ENCODE measurements at regions not wholly inside any gene's neighbourhood (a gene's known extent, or its start where the extent isn't known, plus 50 kb on each side); places are given as distances from the start of the nearest gene placed in this dataset.

GRCh38 chr11:15728207-15728606 is 613.5 kb downstream of the INSC start:
- Histone ChIP-seq H3K4me1 (no peaks in the 10 kb centered on the region), H3K9me3 (ENCODE audit: control insufficient read depth, low read length) (no peaks in the 10 kb centered on the region), H3K9ac (no peak overlapping the region), H3K27ac (no peak overlapping the region), H2AFZ (no peak overlapping the region), H3K79me2 (no peaks in the 10 kb centered on the region), H3K36me3 (ENCODE audit: control insufficient read depth, insufficient read depth, low read length) (no peaks in the 10 kb centered on the region), H3K27me3 (ENCODE audit: control insufficient read depth, insufficient read depth, low read length) (no peaks in the 10 kb centered on the region), H3K4me3 (ENCODE audit: low read depth, low read length) (no peak overlapping the region), H3K4me2 (ENCODE audit: low read length) (no peak overlapping the region)
- TF ChIP-seq CTCF (IDR thresholded peaks at IDR 0.05) = no peak

GRCh38 chr11:15730263-15730994 is 615.7 kb downstream of the INSC start:
- no peak for TF ChIP-seq CTCF (IDR thresholded peaks at IDR 0.05)
- no peak overlapping the region for H3K27ac ChIP-seq

GRCh38 chr11:15730995-15731385 is 616.3 kb downstream of the INSC start:
- H3K4me1 ChIP-seq = no peaks in the 10 kb centered on the region
- no peaks in the 10 kb centered on the region for H3K36me3 ChIP-seq (ENCODE audit: control insufficient read depth, insufficient read depth, low read length)
- H3K4me2 ChIP-seq (ENCODE audit: low read length) = no peak overlapping the region
- H3K27me3 ChIP-seq (ENCODE audit: control insufficient read depth, insufficient read depth, low read length) = no peaks in the 10 kb centered on the region
- H3K9me3 ChIP-seq (ENCODE audit: control insufficient read depth, low read length) = no peaks in the 10 kb centered on the region
- no peak for TF ChIP-seq CTCF (IDR thresholded peaks at IDR 0.05)
- no peaks in the 10 kb centered on the region for H3K79me2 ChIP-seq
- H3K27ac ChIP-seq = no peak overlapping the region
- H3K9ac ChIP-seq = no peak overlapping the region
- no peak overlapping the region for H3K4me3 ChIP-seq (ENCODE audit: low read depth, low read length)
- no peak overlapping the region for H2AFZ ChIP-seq

More at GRCh38 chr11:15730263-15730994, 615.7 kb downstream of the INSC start:
- Histone ChIP-seq H3K9ac (no peak overlapping the region), H3K79me2 (no peaks in the 10 kb centered on the region), H3K4me1 (no peaks in the 10 kb centered on the region), H3K36me3 (ENCODE audit: control insufficient read depth, insufficient read depth, low read length) (no peaks in the 10 kb centered on the region), H3K9me3 (ENCODE audit: control insufficient read depth, low read length) (no peaks in the 10 kb centered on the region), H3K27me3 (ENCODE audit: control insufficient read depth, insufficient read depth, low read length) (no peaks in the 10 kb centered on the region), H2AFZ (no peak overlapping the region), H3K4me3 (ENCODE audit: low read depth, low read length) (no peak overlapping the region), H3K4me2 (ENCODE audit: low read length) (no peak overlapping the region)

- TF ChIP-seq CTCF (IDR thresholded peaks at IDR 0.05) = no peak
- Histone ChIP-seq H3K4me1 (no peaks in the 10 kb centered on the region), H3K4me3 (ENCODE audit: low read depth, low read length) (no peak overlapping the region), H3K79me2 (no peaks in the 10 kb centered on the region), H3K9ac (no peak overlapping the region), H2AFZ (no peak overlapping the region), H3K27ac (no peak overlapping the region), H3K9me3 (ENCODE audit: control insufficient read depth, low read length) (no peaks in the 10 kb centered on the region), H3K36me3 (ENCODE audit: control insufficient read depth, insufficient read depth, low read length) (no peaks in the 10 kb centered on the region), H3K27me3 (ENCODE audit: control insufficient read depth, insufficient read depth, low read length) (no peaks in the 10 kb centered on the region), H3K4me2 (ENCODE audit: low read length) (no peak overlapping the region)
Measured at GRCh38 chr11:15735706-15736105, 620.6 kb downstream of the SOX6 start.

GRCh38 chr11:15737320-15737719 is 619.0 kb downstream of the SOX6 start:
- no peak for TF ChIP-seq CTCF (IDR thresholded peaks at IDR 0.05)
- H3K4me2 ChIP-seq (ENCODE audit: low read length) = no peak overlapping the region
- H3K4me3 ChIP-seq (ENCODE audit: low read depth, low read length) = no peak overlapping the region
- no peaks in the 10 kb centered on the region for H3K9me3 ChIP-seq (ENCODE audit: control insufficient read depth, low read length)
- no peaks in the 10 kb centered on the region for H3K36me3 ChIP-seq (ENCODE audit: control insufficient read depth, insufficient read depth, low read length)
- no peaks in the 10 kb centered on the region for H3K79me2 ChIP-seq
- H3K27ac ChIP-seq = no peak overlapping the region
- no peak overlapping the region for H3K9ac ChIP-seq
- H2AFZ ChIP-seq = no peak overlapping the region
- no peaks in the 10 kb centered on the region for H3K27me3 ChIP-seq (ENCODE audit: control insufficient read depth, insufficient read depth, low read length)
- no peaks in the 10 kb centered on the region for H3K4me1 ChIP-seq
